ENCODE measurements at regions not wholly inside any gene's neighbourhood (a gene's known extent, or its start where the extent isn't known, plus 50 kb on each side); places are given as distances from the start of the nearest gene placed in this dataset.

DNA sequence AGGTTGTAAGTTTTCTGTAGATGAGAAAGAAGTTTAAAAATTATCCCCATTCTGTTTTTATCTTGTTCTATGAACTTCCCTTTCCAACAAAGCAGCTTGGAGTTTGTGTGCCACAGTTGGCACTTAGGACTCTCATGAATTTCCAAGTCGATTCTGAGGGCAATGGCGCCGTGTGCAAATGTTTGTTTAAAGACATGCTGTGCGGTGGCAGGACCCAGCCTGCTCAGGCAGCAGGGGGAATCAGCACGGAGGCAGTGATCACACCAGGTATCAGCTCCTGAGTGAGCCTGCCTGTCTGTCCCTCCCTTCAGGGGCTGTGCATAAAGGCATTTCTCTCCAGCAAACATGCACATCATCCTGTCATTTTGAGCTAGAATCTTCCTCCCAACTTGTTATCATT, 109.8 kb upstream of the WDR11 start:
- intact Hi-C loops (cut with micrococcal nuclease) = no loop called here
- Mint-ChIP-seq H3K9me3 (no peaks in the 10 kb centered on the region), H3K4me1 (ENCODE audit: low read depth) (no peaks in the 10 kb centered on the region), H3K4me3 (no peak overlapping the region), H3K27me3 (no peaks in the 10 kb centered on the region), H3K27ac (no peak overlapping the region), H3K36me3 (no peaks in the 10 kb centered on the region)
- no peak for DNase-seq
- ChIA-PET CTCF (interaction anchor here (1.0 kb wide), 1 partner anchor 8 kb away, joined by 3 read pairs; no protein-coding TSS in a partner anchor), POLR2A (no interaction called here)

DNA sequence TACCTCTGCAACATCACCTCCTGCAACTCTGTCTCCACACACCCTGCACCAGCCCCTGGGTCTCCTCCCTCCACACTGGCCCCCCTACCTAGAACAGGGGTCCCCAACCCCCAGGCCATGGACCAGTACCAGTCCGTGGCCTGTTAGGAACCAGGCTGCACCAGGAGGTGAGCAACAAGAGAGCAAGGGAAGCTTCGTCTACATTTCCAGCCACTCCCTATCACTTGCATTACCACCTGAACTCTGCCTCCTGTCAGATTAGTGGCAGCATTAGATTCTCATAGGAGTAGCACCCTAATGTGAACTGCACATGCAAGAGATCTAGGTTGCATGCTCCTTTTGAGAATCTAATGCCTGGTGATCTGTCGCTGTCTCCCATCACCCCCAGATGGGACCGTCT, 108.8 kb upstream of the WDR11 start:
- intact Hi-C loops (cut with micrococcal nuclease) = no loop called here
- H3K9me3 Mint-ChIP-seq = no peaks in the 10 kb centered on the region
- H3K27me3 Mint-ChIP-seq = no peaks in the 10 kb centered on the region
- POLR2A ChIA-PET = no interaction called here
- no peaks in the 10 kb centered on the region for H3K36me3 Mint-ChIP-seq
- no peak overlapping the region for H3K27ac Mint-ChIP-seq
- DNase-seq = no peak
- CTCF ChIA-PET = no interaction called here
- no peaks in the 10 kb centered on the region for H3K4me1 Mint-ChIP-seq (ENCODE audit: low read depth)
- no peak overlapping the region for H3K4me3 Mint-ChIP-seq

DNA sequence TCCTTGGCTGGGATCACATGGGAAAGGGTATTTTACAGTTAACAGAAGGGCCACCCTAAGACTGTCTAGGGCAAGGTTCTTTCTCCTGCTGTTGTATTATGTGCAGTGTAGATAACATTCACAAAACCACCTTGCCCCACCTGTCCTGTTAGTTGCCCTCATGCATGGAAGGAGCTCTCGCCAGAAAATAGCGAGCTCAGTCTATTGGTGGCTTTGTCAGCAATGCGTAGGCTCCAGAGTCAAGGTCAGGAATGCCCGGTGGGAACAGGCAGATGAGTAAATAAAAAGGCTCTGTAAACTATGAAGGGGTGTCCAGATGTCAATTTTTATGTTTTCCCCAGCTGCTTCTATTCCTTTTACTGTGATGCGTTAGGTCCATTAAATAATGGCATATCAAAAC, 107.1 kb upstream of the WDR11 start:
- ChIA-PET CTCF (interaction anchor here (1.1 kb wide), 1 partner anchor 9 kb away, joined by 3 read pairs; no protein-coding TSS in a partner anchor), POLR2A (no interaction called here)
- no peaks in the 10 kb centered on the region for H3K4me1 Mint-ChIP-seq (ENCODE audit: low read depth)
- intact Hi-C loops (cut with micrococcal nuclease) = no loop called here
- DNase-seq = no peak
- H3K4me3 Mint-ChIP-seq = no peak overlapping the region
- H3K9me3 Mint-ChIP-seq = no peaks in the 10 kb centered on the region
- H3K27ac Mint-ChIP-seq = no peak overlapping the region
- peaks cover 2% of the 10 kb centered on the region for H3K27me3 Mint-ChIP-seq
- H3K36me3 Mint-ChIP-seq = no peaks in the 10 kb centered on the region

DNA sequence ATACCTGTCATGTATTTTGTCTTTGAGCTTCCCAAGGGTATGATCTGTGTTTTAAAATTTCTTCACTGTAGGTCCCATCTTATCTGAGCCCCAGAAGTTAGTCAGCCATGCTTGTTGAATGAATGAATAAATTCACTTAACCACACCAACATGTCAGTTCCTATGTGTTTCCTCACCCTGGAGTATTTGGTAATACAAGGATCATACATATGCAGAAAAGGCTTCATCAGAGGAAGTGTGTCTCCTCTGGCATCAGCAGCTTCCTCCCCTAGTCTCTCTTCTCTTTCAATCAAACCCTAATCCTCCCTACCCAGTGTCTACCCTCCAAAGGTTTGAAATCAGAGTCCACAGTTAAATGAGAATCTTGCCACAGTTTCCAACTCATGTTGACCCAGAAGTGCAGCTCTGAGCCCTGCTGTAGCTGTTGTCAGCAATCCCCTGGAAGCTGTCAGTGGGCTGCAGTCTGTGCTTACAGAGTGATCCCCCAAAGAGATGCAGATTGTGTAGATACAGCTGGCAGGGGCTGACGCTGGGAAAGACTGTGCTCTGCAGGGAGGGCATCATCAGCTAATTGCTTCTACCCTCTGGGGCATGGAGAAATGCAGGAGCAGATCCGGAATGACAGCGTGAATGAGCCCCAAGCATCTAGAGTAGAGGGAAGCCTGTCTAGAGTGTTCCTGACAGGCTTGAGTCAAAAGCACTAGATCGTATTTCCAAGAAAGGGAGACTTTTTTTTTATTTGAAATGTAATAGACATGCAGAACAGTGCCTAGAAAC, 105.0 kb upstream of the WDR11 start:
- ChIA-PET POLR2A (no interaction called here), CTCF (interaction anchor here (1.2 kb wide), 1 partner anchor 11 kb away, joined by 3 read pairs; no protein-coding TSS in a partner anchor)
- H3K4me1 Mint-ChIP-seq (ENCODE audit: low read depth) = no peaks in the 10 kb centered on the region
- H3K36me3 Mint-ChIP-seq = no peaks in the 10 kb centered on the region
- H3K9me3 Mint-ChIP-seq = no peaks in the 10 kb centered on the region
- H3K27ac Mint-ChIP-seq = no peak overlapping the region
- peaks cover 3% of the 10 kb centered on the region for H3K27me3 Mint-ChIP-seq
- intact Hi-C loops (cut with micrococcal nuclease) = no loop called here
- no peak for DNase-seq
- H3K4me3 Mint-ChIP-seq = no peak overlapping the region

DNA sequence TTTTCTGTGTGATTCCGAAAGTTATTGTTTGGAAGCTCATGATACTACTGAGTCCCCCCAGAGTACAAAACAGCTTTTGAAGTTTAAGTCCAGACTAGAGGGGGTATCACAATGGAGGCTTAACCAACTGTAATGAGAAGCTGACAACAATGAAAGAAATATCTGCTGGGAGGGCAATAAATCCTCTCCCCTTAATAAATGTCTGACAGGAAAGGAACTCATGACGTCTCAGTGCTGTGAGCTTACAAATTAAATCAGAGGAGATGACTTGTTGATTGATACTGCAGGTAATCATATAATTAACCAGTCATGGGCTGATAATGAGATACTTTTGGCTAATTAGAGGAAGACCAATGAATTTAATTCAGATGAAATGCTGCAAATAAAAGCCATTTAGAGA, 102.6 kb upstream of the WDR11 start:
- no peak overlapping the region for H3K27ac Mint-ChIP-seq
- no peak overlapping the region for H3K4me3 Mint-ChIP-seq
- ChIA-PET POLR2A (interaction anchor here (0.6 kb wide), 1 partner anchor 805 kb away, joined by 3 read pairs; no protein-coding TSS in a partner anchor), CTCF (interaction anchor here (1.1 kb wide), 1 partner anchor 8 kb away, joined by 3 read pairs; no protein-coding TSS in a partner anchor)
- peaks cover 11% of the 10 kb centered on the region for H3K27me3 Mint-ChIP-seq
- intact Hi-C loops (cut with micrococcal nuclease) = no loop called here
- H3K36me3 Mint-ChIP-seq = no peaks in the 10 kb centered on the region
- no peak for DNase-seq
- H3K4me1 Mint-ChIP-seq (ENCODE audit: low read depth) = no peaks in the 10 kb centered on the region
- H3K9me3 Mint-ChIP-seq = no peaks in the 10 kb centered on the region

DNA sequence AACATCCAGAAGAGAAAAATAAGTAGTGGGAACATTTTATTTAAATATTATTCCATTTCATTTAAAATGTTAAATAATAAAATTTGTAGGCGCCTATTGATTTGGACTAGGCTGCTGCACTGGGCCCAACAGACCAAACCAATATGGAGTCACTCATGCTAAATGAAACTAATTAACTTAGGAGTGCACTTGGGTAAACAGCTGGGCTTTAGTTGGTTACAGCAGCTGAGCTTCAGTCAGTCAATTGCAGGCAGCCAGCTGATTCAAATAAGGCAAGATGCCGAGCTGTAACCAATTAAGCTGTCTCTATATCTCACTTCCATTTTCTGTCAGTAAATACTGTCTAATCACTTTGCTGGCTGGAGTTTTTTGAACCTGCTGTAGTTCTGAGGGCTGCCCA, 102.1 kb upstream of the WDR11 start:
- Mint-ChIP-seq H3K4me1 (ENCODE audit: low read depth) (no peaks in the 10 kb centered on the region), H3K27ac (no peak overlapping the region), H3K27me3 (peaks cover 11% of the 10 kb centered on the region), H3K9me3 (no peaks in the 10 kb centered on the region), H3K4me3 (no peak overlapping the region), H3K36me3 (no peaks in the 10 kb centered on the region)
- no peak for DNase-seq
- POLR2A ChIA-PET = interaction anchor here (0.6 kb wide), 1 partner anchor 805 kb away, joined by 3 read pairs; no protein-coding TSS in a partner anchor
- intact Hi-C loops (cut with micrococcal nuclease) = no loop called here
- CTCF ChIA-PET = interaction anchor here (1.1 kb wide), 1 partner anchor 8 kb away, joined by 3 read pairs; no protein-coding TSS in a partner anchor

DNA sequence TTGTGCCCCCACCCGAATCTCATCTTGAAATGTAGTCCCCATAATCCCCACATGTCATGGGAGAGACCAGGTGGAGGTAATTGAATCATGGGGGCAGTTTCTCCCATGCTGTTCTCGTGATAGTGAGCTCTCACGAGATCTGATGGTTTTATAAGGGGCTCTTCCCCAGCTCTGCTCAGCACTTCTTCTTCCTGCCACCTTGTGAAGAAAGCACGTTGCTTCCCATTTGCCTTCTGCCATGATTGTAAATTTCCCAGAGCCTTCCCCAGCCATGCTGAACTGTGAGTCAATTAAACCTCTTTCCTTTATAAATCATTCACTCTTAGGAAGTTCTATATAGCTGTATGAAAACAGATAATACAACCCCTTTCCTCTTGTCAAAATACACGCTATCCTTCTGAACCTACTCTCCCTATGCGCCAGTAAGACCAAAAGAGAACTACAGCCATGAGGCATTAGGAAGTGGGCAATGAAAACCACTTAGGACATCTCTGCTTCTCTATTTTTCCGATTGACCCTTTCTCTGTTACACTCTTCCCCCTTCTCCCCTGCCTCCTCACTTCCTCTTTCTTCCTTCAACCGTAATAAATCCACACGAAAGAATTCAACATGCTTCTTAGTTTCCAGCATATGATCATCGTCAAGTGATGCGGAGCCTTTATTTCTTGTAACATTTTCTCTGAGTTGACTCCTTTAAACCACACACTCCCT, 101.2 kb upstream of the WDR11 start:
- peaks cover 11% of the 10 kb centered on the region for H3K27me3 Mint-ChIP-seq
- DNase-seq = no peak
- no peaks in the 10 kb centered on the region for H3K9me3 Mint-ChIP-seq
- H3K4me3 Mint-ChIP-seq = no peak overlapping the region
- ChIA-PET CTCF (no interaction called here), POLR2A (no interaction called here)
- no peak overlapping the region for H3K27ac Mint-ChIP-seq
- no peaks in the 10 kb centered on the region for H3K4me1 Mint-ChIP-seq (ENCODE audit: low read depth)
- intact Hi-C loops (cut with micrococcal nuclease) = no loop called here
- no peaks in the 10 kb centered on the region for H3K36me3 Mint-ChIP-seq

DNA sequence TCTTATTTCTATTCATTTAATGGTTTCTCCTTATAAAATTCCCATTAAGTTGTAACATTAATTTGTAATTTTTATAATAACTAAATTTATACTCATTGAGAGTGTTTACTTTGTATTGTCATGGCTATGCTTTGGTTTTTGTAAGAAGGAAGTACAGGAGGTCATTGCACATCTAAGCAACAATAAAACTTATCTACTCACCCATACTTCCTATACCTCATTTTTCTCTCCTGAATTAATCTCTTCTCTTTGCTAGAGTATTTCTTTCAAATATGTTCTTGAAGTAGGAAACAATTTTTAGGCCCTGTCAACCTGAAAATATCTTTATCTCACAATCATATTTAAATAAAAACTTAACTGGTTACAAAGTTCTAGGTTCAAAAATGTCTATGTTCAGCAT, 95.4 kb upstream of the WDR11 start:
- intact Hi-C loops (cut with micrococcal nuclease) = no loop called here
- no peaks in the 10 kb centered on the region for H3K4me1 Mint-ChIP-seq (ENCODE audit: low read depth)
- no peak for DNase-seq

DNA sequence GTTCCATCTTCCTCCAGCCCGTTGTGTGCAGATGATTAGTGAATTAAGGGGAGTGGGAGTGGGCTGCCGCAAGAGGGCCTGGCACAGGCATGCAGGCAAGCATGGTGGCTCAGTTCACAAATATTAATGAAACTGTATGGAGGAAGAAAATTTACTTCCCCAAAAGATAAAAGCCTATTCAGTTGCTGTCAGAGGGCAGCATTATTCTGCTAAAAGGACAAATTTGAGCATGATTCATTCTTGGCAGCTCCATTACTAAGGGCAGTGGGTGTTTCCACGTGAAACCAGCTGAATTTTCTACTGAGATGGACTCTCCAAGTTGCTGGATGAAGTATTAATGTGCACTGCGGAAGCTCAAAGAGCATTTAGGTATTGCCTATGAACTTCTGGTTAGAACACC, 90.9 kb upstream of the WDR11 start:
- intact Hi-C loops (cut with micrococcal nuclease) = no loop called here
- CTCF ChIA-PET = no interaction called here
- Mint-ChIP-seq H3K4me1 (ENCODE audit: low read depth) (no peaks in the 10 kb centered on the region), H3K27me3 (peaks cover 3% of the 10 kb centered on the region), H3K27ac (no peak overlapping the region), H3K4me3 (no peak overlapping the region), H3K9me3 (no peaks in the 10 kb centered on the region), H3K36me3 (no peaks in the 10 kb centered on the region)
- DNase-seq = no peak
- POLR2A ChIA-PET = no interaction called here

More for the DNA sequence above, 95.4 kb upstream of the WDR11 start:
- POLR2A ChIA-PET = no interaction called here
- Mint-ChIP-seq H3K9me3 (no peaks in the 10 kb centered on the region), H3K36me3 (no peaks in the 10 kb centered on the region), H3K27me3 (peaks cover 11% of the 10 kb centered on the region), H3K27ac (no peak overlapping the region), H3K4me3 (no peak overlapping the region)
- CTCF ChIA-PET = no interaction called here

DNA sequence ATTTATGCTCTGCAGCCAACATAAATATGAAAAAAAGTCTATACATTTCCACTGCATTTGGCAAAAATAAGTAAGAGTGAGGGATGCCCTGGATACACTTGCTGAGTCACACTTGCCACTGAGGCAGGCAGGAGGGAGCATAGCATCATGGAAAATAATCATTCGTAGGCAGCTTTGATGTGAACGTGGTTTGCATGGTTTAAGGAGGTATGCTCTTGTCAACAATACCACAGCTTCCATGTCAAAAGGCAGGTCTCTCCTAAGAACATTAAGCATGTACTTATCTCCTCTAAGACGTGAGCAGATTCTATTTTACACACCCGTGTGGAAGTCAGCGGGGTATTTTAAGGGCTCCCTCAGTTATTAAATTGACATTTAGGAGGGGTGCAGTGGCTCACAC, 89.2 kb upstream of the WDR11 start:
- no peaks in the 10 kb centered on the region for H3K27me3 Mint-ChIP-seq
- H3K4me1 Mint-ChIP-seq (ENCODE audit: low read depth) = no peaks in the 10 kb centered on the region
- no peak for DNase-seq
- ChIA-PET CTCF (no interaction called here), POLR2A (no interaction called here)
- intact Hi-C loops (cut with micrococcal nuclease) = no loop called here
- H3K27ac Mint-ChIP-seq = no peak overlapping the region
- no peaks in the 10 kb centered on the region for H3K36me3 Mint-ChIP-seq
- no peak overlapping the region for H3K4me3 Mint-ChIP-seq
- no peaks in the 10 kb centered on the region for H3K9me3 Mint-ChIP-seq

DNA sequence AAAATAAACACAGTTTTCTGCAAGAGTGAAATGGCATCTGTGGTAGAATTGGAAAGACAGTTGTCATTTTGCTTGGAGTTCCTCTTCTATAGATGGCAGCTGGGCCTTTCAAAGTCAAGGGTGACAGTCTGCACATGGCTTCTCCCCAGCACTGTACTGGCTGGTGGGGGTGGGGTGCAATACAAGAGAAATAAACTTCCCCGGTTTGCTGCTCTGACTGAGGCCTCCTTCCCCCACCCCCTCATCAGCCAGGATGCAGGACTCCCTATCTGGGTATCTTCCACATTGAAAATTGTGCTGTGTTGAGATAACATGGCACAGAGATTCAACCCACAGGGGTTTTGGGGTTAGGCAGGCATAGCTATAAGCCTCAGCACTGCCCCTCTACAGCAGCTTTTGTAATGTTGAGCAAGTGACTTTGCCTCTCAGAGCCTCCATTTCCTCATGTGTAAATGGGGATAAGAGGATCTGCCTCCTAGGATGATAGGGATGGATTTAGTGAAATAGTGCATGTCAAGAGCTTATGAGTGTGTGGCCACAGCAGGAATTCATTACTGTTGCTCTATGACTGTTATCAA, 85.8 kb upstream of the WDR11 start:
- DNase-seq = no peak
- Mint-ChIP-seq H3K36me3 (no peaks in the 10 kb centered on the region), H3K4me1 (ENCODE audit: low read depth) (no peaks in the 10 kb centered on the region), H3K9me3 (no peaks in the 10 kb centered on the region), H3K27ac (no peak overlapping the region), H3K4me3 (no peak overlapping the region), H3K27me3 (no peaks in the 10 kb centered on the region)
- intact Hi-C loops (cut with micrococcal nuclease) = no loop called here
- CTCF ChIA-PET = no interaction called here
- POLR2A ChIA-PET = no interaction called here

DNA sequence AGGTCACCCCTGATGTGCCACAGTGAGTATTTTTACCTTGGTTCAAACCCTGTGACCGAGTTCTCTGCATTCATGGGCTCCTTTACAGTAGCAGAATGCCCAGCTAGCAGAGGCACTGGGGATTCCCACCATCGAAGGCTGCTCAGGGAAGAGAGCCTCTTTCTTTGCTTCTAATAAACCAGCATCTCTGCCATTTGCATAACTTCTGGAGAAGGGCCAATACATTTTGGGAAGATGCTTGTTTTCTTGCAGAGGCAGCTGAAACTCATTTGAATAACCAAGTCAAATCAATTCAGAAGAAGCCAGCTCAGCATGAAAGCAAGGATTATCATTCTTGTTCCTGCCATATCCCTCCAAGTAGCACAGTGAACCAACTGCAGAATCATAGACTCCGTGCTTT, 82.9 kb upstream of the WDR11 start:
- Mint-ChIP-seq H3K4me1 (ENCODE audit: low read depth) (no peaks in the 10 kb centered on the region), H3K27me3 (no peaks in the 10 kb centered on the region), H3K27ac (no peak overlapping the region), H3K4me3 (no peak overlapping the region), H3K9me3 (no peaks in the 10 kb centered on the region), H3K36me3 (no peaks in the 10 kb centered on the region)
- no peak for DNase-seq
- intact Hi-C loops (cut with micrococcal nuclease) = no loop called here
- ChIA-PET POLR2A (no interaction called here), CTCF (no interaction called here)
